Neural cell (in vitro differentiated cells): ENCODE measurements at regions not wholly inside any gene's neighbourhood (a gene's known extent, or its start where the extent isn't known, plus 50 kb on each side); places are given as distances from the start of the nearest gene placed in this dataset.

Experiments
- CTCF ChIP-seq: fragments of 450-650 bp; IDR thresholded peaks from 2 replicates; pipeline ENCODE4 v1.5.1; 2014; ENCODE audit warnings: antibody characterized with exemption, mild to moderate bottlenecking, moderate library complexity; ENCODE audit not compliant: poor library complexity, severe bottlenecking
- MXI1 ChIP-seq: fragments of 450-650 bp; conservative IDR thresholded peaks from 2 replicates; pipeline ENCODE4 v1.6.1; 2014; ENCODE audit warnings: antibody characterized with exemption, mild to moderate bottlenecking; ENCODE audit not compliant: poor library complexity, severe bottlenecking
- RAD21 ChIP-seq: fragments of 450-650 bp; conservative IDR thresholded peaks from 2 replicates; pipeline ENCODE4 v1.6.1; 2014; ENCODE audit warnings: antibody characterized with exemption, mild to moderate bottlenecking, moderate library complexity
- REST ChIP-seq: IDR thresholded peaks from 2 replicates; pipeline ENCODE4 v1.6.1; 2012; ENCODE audit warnings: borderline replicate concordance
- SMC3 ChIP-seq: fragments of 450-650 bp; conservative IDR thresholded peaks from 2 replicates; pipeline ENCODE4 v1.6.1; 2014; ENCODE audit warnings: antibody characterized with exemption, mild to moderate bottlenecking, moderate library complexity; ENCODE audit not compliant: poor library complexity
- TAF1 ChIP-seq: IDR thresholded peaks from 2 replicates; pipeline ENCODE4 v1.6.1; 2012; ENCODE audit warnings: low read depth

GRCh38 chr2:47652061-47652690 lies 81.4 kb upstream of the KCNK12 start:
- TF ChIP-seq REST (no peak), CTCF (no peak), MXI1 (no peak), SMC3 (no peak), RAD21 (no peak), TAF1 (no peak)
